Common myeloid progenitor, CD34-positive (primary cell): ENCODE measurements at regions not wholly inside any gene's neighbourhood (a gene's known extent, or its start where the extent isn't known, plus 50 kb on each side); places are given as distances from the start of the nearest gene placed in this dataset.
A peak's percentile ranks its signal among the peaks of the same experiment; 100 is the strongest.
"Not testable (repeated sequence)": the region's sequence is repeated elsewhere in the genome, so short reads cannot be mapped to it uniquely, and the experiment has no call there.

Experiments
- CTCF ChIA-PET: fragments of 350-600 bp; sonication (Branson Sonifier 250); formaldehyde crosslinking; loops from one replicate; lab custom pipeline; 2021; ENCODE audit warnings: antibody characterized with exemption; lab: Charles Lee
- POLR2A ChIA-PET: fragments of 350-600 bp; sonication (Branson Sonifier 250); formaldehyde crosslinking; loops from one replicate; lab custom pipeline; 2021; ENCODE audit warnings: antibody characterized with exemption; lab: Charles Lee
- DNase-seq, 3 donors: peaks; one replicate each; pipeline versions ENCODE4 v3.0.0 to v3.0.0-alpha.2; 2013
- H3K27ac ChIP-seq, 2 experiments: 1 replicate in 1 of 2; 2 replicates in 1 of 2; pipeline ENCODE4 v1.7.0; 2013; ENCODE audit warnings: inconsistent platforms in 2 of 2, low read length in 2 of 2, mild to moderate bottlenecking in 2 of 2, low read depth in 1 of 2, moderate library complexity in 1 of 2; ENCODE audit not compliant: severe bottlenecking in 2 of 2, insufficient read depth in 1 of 2, poor library complexity in 1 of 2
- H3K27me3 ChIP-seq, 5 experiments: replicated peaks in 2 of 5; 1 replicate in 3 of 5; 2 replicates in 2 of 5; pipeline versions ENCODE4 v1.6.1 to v1.7.0; 2013; ENCODE audit warnings: low read length in 4 of 5, mild to moderate bottlenecking in 2 of 5, moderate library complexity in 2 of 5, inconsistent platforms in 1 of 5; ENCODE audit not compliant: insufficient read depth in 5 of 5, control insufficient read depth in 4 of 5
- H3K36me3 ChIP-seq, 4 experiments: 1 replicate in 2 of 4; 2 replicates in 2 of 4; pipeline versions ENCODE4 v1.6.1 to v1.7.0; 2013; ENCODE audit warnings: low read length in 3 of 4, control low read depth in 1 of 4, mild to moderate bottlenecking in 1 of 4; ENCODE audit not compliant: control insufficient read depth in 4 of 4, insufficient read depth in 4 of 4
- H3K4me1 ChIP-seq, 4 experiments: 1 replicate in 3 of 4; 2 replicates in 1 of 4; pipeline versions ENCODE4 v1.6.1 to v1.7.1; 2013; ENCODE audit warnings: low read length in 3 of 4, mild to moderate bottlenecking in 3 of 4, control low read depth in 1 of 4, inconsistent platforms in 1 of 4, moderate library complexity in 1 of 4; ENCODE audit not compliant: control insufficient read depth in 4 of 4, insufficient read depth in 4 of 4; ENCODE audit errors: control extremely low read depth in 1 of 4
- H3K4me3 ChIP-seq, 7 experiments: 1 replicate in 4 of 7; 2 replicates in 3 of 7; pipeline versions ENCODE4 v1.5.1 to v1.7.0; 2013; ENCODE audit warnings: mild to moderate bottlenecking in 7 of 7, low read length in 6 of 7, moderate library complexity in 6 of 7, inconsistent platforms in 2 of 7, low read depth in 2 of 7, control low read depth in 1 of 7; ENCODE audit not compliant: insufficient read depth in 4 of 7, control insufficient read depth in 1 of 7; ENCODE audit errors: extremely low read depth in 1 of 7
- H3K9me3 ChIP-seq, 5 experiments: 1 replicate in 4 of 5; 2 replicates in 1 of 5; pipeline versions ENCODE4 v1.6.1 to v1.7.1; 2013; ENCODE audit warnings: low read length in 4 of 5, mild to moderate bottlenecking in 2 of 5, inconsistent platforms in 1 of 5, low read depth in 1 of 5, moderate library complexity in 1 of 5; ENCODE audit not compliant: control insufficient read depth in 4 of 5, insufficient read depth in 2 of 5; ENCODE audit errors: control extremely low read depth in 1 of 5
- WGBS: methylation state at CpG from one replicate; pipeline ENCODE4 v1.1.5; 2013; ENCODE audit not compliant: insufficient coverage; 5-methylcytosine and 5-hydroxymethylcytosine counted together

DNA sequence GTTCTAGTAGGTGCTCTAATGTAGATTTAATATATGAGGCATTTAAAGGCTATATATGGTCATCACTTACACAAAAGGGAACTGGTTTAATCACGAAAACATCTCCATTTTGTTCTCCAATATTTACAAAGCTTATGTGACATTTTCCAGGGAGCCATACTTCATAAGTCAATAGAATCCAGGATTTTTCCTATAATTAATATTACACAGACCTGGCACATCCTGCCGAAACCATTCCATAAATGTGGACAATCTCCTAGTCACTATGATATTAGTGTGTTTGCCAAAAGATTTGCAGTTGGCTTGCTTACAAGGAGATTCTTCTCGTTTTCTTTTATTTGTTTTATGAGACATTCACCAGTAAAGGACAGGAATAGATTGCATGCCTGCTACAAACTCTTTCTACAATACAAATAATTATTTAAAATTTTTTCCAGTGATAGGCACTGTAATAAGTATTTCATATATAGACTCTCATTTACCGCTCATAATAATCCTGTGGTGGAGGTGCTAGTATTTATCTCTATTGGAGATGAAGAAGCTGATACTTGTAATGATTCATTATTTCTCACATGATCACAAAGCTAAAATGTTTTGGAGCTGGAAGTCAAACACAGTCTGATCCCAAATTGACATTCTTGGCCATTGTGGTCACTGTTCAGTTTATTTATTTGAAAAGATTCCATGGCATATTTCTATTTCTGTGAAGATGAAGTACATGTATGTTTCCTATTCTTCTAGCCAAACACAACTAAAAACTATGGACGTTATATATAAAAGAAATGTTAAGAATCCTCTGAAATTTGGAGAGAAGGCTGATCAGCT, 597.0 kb downstream of the HTR1B start:
- H3K27ac ChIP-seq: no peak overlapping the region
- H3K27me3 ChIP-seq: no peaks in the 10 kb centered on the region
- H3K36me3 ChIP-seq: no peaks in the 10 kb centered on the region
- POLR2A ChIA-PET: no interaction called here
- H3K4me1 ChIP-seq: no peaks in the 10 kb centered on the region
- CTCF ChIA-PET: no interaction called here
- H3K9me3 ChIP-seq: no peaks in the 10 kb centered on the region
- WGBS: no CpG with 5 or more reads among the region's 5 CpGs
- H3K4me3 ChIP-seq: no peak overlapping the region
- no peak for DNase-seq

DNA sequence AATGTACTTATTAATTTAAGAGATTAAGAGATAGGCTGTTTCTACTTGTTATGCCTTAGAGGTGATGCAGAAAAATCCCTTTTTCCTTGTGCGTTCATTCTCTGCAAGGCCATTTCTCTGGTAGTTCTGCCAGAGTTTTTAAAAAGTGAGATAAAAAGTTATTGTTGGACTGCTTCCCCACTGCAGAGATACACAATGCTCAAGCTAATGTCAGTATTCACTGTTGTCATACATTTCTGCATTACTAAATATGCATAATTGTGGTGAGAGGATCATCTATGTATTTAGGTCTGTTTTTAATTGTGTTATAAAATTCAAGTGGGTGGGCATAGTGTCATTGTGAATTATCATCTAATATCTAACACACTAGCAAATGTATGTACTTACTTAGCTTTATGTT, 600.4 kb downstream of the HTR1B start:
- no peaks in the 10 kb centered on the region for H3K27me3 ChIP-seq
- no peak overlapping the region for H3K27ac ChIP-seq
- H3K36me3 ChIP-seq: no peaks in the 10 kb centered on the region
- H3K9me3 ChIP-seq: no peaks in the 10 kb centered on the region
- DNase-seq: no peak
- CTCF ChIA-PET: no interaction called here
- H3K4me1 ChIP-seq: no peaks in the 10 kb centered on the region
- POLR2A ChIA-PET: no interaction called here
- H3K4me3 ChIP-seq: no peak overlapping the region
- no CpG with 5 or more reads among the region's 1 CpG for WGBS

DNA sequence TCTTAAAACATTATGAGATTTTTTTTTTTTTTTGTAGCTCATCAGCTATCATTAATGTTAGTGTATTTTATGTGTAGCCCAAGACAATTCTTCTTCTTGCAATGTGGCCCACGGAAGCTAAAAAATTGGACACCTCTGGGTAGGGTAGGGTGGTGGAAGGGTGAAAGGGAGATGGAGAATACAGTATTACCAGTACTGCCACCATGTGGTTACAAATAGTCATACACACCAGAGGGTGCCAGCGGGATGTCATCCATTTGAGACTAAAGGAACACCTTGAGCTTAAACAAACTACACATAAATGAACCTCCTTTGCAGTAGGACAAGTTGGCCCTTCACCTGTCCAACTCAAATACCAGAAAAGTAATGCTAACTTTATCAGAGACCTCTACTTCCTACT, 601.9 kb downstream of the HTR1B start:
- H3K27me3 ChIP-seq: no peaks in the 10 kb centered on the region
- no peaks in the 10 kb centered on the region for H3K4me1 ChIP-seq
- ChIA-PET CTCF (interaction anchor here (0.7 to 0.8 kb wide), 2 partner anchors 180 to 968 kb away, joined by 3 to 4 read pairs; no protein-coding TSS in a partner anchor), POLR2A (no interaction called here)
- peak; percentile 2 to 6 (median 2) for DNase-seq
- no peak overlapping the region for H3K27ac ChIP-seq
- H3K9me3 ChIP-seq: no peaks in the 10 kb centered on the region
- no peaks in the 10 kb centered on the region for H3K36me3 ChIP-seq
- no peak overlapping the region for H3K4me3 ChIP-seq
- 46% methylated on average over 2 of the region's 2 CpGs for WGBS

DNA sequence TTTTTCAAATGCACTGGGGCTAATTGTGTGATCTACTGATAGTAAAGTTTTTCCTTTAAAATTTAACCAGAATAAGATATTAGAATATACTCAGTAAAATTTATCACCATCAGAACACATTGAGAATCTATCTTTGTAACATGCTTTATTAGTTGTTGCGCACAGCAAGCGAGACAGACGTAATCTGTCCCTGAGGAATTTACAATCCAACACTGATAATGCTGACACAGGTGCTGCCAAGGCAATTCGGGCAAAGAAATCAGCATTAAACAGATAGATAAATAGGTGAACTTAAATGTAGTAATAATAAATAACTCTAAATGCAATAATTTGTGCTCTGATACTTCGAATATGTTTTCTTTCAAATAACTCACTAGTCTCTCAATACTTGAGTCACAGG, 607.2 kb downstream of the HTR1B start:
- DNase-seq: no peak
- POLR2A ChIA-PET: no interaction called here
- Histone ChIP-seq H3K27ac (no peak overlapping the region), H3K4me3 (no peak overlapping the region), H3K4me1 (no peaks in the 10 kb centered on the region), H3K9me3 (no peaks in the 10 kb centered on the region), H3K27me3 (no peaks in the 10 kb centered on the region), H3K36me3 (no peaks in the 10 kb centered on the region)
- CTCF ChIA-PET: no interaction called here
- WGBS: 94% methylated on average over 3 of the region's 5 CpGs

DNA sequence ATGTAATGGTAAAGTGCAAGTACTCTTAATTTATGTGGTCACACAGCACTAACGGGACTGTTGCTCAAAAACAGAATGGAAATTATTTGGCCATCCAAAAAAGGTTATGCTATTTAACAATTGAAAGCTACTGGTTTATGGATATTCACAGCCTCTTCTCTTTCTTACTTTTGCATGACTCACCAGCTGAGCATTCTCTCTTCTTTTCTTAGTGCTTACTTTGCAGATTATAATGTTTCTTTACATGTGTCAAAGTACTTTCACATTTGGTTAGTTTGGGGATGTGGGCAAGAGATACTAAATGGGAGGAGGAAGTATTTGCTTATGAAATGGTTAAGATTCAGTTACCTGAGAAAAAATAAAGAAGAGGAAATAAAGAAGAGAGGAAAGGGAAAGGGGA, 610.5 kb downstream of the HTR1B start:
- Histone ChIP-seq H3K4me1 (no peaks in the 10 kb centered on the region), H3K27me3 (no peaks in the 10 kb centered on the region), H3K27ac (no peak overlapping the region), H3K36me3 (no peaks in the 10 kb centered on the region), H3K4me3 (no peak overlapping the region), H3K9me3 (no peaks in the 10 kb centered on the region)
- POLR2A ChIA-PET: no interaction called here
- CTCF ChIA-PET: no interaction called here
- no CpG with 5 or more reads among the region's 1 CpG for WGBS
- DNase-seq: no peak

DNA sequence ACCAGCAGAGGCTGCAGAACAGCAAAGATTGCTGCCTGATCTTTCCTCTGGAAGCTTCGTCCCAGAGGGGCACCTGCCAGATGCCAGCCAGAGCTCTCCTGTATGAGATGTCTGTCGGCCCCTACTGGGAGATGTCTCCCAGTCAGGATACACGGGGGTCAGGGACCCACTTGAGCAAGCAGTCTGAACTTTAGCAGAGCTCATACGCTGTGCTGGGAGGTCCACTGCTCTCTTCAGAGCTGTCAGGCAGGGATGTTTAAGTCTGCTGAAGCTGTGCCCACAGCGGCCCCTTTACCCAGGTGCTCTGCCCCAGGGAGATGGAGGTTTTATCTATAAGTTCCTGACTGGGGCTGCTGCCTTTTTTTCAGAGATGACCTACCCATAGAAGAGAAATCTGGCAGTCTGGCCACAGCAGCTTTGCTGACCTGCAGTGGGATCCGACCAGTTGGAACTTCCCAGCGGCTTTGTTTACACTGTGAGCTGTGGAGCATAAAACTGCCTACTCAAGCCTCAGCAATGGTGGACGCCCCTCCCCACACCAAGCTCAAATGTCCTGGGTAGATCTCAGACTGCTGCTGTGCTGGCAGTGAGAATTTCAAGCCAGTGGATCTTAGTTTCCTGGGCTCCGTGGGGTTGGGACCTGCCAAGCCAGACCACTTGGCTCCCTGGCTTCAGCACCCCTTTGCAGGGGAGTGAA, 613.9 kb downstream of the HTR1B start:
- POLR2A ChIA-PET, DNase-seq, H3K27me3 ChIP-seq, H3K36me3 ChIP-seq, H3K4me3 ChIP-seq, H3K9me3 ChIP-seq, H3K4me1 ChIP-seq, H3K27ac ChIP-seq, CTCF ChIA-PET: not testable (repeated sequence)
- 95% methylated on average over 8 of the region's 9 CpGs for WGBS

DNA sequence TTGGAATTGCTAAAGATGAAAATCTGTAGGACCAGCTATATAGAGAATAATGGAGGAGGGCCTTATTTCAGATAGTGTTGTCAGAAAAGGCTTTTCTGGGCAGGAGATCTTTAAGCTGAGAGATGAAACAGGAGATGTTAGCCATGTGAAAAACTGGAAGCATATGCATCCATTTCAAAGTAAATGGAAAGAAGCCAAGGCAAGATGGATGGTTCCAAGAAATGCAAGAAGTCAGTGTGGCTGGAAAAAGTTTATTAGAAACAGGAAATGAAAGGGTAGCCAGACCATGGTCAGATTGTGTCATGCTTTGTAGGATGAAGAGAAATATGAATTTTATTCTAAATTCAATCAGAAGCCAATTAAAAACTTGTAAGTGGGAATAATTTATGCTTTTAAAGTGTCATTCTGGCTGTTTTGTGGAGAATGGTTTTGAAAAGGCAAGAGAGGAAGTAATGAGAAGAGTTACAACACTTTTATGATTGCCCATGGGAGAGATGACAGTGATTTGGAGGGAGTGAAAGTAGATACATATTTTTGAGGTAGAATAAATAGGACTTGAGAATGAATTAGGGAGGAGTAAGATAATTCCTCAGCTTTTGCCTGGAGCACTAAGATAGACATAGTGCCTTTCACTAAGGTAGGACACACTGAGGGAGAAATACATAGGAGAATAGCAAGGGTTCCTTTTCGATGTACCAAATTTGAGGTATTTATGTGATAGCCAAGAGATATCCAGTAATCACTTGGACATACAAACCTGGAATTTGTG, 620.1 kb downstream of the HTR1B start:
- Histone ChIP-seq H3K9me3 (no peaks in the 10 kb centered on the region), H3K36me3 (no peaks in the 10 kb centered on the region), H3K27me3 (no peaks in the 10 kb centered on the region), H3K4me1 (no peaks in the 10 kb centered on the region), H3K4me3 (no peak overlapping the region), H3K27ac (no peak overlapping the region)
- no CpG with 5 or more reads among the region's 1 CpG for WGBS
- CTCF ChIA-PET: no interaction called here
- no peak for DNase-seq
- POLR2A ChIA-PET: no interaction called here
